GM10266 (cell line): ENCODE measurements at regions not wholly inside any gene's neighbourhood (a gene's known extent, or its start where the extent isn't known, plus 50 kb on each side); places are given as distances from the start of the nearest gene placed in this dataset.

Experiments
- DNase-seq: peaks from one replicate; pipeline ENCODE4 v3.0.0; 2012; ENCODE audit errors: extremely low spot score
- TF ChIP-seq, protein P1 (sequence below): IDR thresholded peaks from 2 replicates; pipeline ENCODE4 v1.5.1; 2012; ENCODE audit warnings: mild to moderate bottlenecking, low read depth; ENCODE audit not compliant: control insufficient read depth, insufficient read depth; ENCODE audit errors: missing control alignments

DNA sequence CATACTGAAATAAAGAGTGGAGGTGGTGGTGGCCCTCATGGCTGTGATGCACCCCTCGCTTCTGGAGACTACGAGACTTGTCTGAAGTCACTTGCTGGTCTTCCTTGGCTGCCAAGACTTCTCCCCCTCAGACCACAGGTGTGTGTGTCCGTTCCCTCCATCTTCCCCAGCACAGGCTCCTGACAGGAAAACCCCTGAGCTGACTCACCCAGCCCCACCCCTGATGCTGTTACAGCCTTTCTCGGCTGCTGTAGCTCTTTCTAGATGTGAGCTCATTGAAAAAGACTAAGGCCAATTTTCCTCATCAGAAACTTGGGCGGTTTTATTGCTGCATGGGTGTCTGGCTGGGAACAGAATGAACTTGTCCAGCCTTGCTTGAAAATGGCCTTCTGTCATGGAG lies 296.9 kb downstream of the TMEM114 start:
- no peak for DNase-seq
- TF ChIP-seq, protein P1, sequence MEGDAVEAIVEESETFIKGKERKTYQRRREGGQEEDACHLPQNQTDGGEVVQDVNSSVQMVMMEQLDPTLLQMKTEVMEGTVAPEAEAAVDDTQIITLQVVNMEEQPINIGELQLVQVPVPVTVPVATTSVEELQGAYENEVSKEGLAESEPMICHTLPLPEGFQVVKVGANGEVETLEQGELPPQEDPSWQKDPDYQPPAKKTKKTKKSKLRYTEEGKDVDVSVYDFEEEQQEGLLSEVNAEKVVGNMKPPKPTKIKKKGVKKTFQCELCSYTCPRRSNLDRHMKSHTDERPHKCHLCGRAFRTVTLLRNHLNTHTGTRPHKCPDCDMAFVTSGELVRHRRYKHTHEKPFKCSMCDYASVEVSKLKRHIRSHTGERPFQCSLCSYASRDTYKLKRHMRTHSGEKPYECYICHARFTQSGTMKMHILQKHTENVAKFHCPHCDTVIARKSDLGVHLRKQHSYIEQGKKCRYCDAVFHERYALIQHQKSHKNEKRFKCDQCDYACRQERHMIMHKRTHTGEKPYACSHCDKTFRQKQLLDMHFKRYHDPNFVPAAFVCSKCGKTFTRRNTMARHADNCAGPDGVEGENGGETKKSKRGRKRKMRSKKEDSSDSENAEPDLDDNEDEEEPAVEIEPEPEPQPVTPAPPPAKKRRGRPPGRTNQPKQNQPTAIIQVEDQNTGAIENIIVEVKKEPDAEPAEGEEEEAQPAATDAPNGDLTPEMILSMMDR = no peak

DNA sequence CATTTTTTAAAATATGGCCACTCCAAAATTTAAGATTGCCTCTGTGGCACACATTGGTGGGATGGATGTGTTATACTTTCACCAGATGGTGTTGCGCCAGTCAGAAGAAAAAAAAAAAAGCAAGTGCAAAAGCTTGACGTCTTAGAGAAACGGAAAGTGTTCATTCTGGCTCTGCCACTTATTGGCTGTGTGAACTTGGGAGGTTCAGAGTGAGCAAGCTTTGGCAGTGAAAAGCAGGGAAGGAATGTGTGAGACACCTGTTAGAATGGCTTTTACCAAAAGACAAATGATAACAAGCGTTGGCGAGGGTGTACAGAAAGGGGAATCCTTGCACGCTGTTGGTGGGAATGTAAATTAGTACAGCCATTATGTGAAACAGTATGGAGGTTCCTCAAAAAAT lies 298.0 kb downstream of the TMEM114 start:
- no peak for DNase-seq

DNA sequence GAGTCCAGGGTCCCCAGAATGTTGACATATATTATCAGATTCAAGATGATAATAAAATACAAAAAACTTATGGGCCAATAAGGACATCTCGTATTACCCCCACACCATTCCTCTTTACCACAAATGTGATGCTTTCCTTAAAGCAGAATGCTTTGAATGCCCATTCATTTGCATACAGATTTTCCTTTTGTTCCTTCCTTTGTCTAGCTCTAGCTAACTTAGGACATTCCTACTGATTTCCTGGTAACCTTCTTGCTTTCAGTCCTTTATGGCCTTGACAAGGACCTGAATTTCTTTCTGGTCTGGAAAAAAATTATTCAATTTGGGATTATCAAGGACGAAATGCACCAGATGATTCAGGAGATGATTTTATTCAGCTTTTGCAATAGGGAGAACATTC lies 304.0 kb downstream of the TMEM114 start:
- no peak for DNase-seq
- TF ChIP-seq, protein P1 = no peak

More for the DNA sequence above, 298.0 kb downstream of the TMEM114 start:
- TF ChIP-seq, protein P1 = no peak

DNA sequence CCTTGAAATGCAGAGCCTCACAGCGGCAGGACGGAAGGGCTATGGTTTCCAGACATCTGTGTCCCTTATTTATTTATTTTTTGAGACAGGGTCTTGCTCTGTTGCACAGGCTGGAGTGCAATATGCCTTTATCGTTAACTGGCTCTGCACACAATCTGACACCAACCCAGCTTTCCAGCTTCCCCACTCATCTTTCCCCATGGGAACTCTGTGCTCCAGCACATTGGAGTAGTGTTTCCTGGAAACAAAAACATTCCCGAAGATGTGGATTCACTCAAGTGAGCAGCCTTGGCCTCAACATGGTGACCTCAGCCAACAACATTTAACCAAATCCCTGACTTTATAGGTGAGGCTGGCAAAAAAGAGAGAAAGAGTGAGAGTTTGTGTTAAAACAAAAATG lies 307.1 kb downstream of the TMEM114 start:
- no peak for DNase-seq
- TF ChIP-seq, protein P1 = no peak

DNA sequence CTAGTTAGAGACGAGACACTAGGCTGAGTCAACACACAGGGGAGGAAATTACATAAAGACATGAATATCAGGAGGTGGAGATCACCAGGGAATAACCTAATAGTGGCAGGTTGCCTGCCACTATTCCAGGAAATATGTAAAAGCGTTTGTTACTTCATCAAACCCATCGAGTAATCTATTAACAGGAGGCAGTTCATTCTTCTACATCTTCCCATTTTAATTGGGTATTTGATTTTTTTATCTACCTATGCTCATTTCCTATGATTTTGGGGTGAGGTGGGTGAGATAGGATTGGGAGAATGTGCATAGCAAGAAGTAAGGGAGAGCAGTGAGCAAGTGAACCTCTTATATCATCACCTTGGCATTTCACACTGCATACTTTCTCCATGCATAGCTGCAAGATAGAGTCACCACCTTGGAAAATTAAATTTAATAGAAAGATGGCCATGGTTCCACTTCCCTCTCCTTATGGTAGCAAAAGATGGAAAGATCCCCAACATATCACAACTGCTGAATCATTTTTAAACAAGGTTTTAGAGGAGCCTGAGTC lies 312.2 kb downstream of the TMEM114 start:
- no peak for DNase-seq
- TF ChIP-seq, protein P1 = no peak

DNA sequence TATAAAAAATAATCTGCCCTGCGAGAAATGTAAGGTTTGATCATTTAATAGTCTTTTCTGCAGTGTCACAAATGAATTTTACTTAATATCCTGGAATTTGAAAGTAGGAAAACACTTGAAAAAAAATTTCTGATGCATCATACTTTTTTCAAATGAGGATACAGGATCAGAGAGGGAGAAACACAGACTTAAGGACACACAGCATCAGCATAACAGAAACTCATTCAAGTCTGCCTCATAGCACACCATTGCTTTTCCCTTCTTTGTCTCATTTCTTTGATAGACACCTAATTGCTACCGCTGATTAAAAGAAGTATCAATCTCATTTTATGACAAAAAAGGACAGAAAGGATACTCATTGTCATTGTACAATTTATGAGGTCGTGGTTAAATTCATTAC lies 319.0 kb downstream of the TMEM114 start:
- TF ChIP-seq, protein P1 = no peak
- DNase-seq = no peak

DNA sequence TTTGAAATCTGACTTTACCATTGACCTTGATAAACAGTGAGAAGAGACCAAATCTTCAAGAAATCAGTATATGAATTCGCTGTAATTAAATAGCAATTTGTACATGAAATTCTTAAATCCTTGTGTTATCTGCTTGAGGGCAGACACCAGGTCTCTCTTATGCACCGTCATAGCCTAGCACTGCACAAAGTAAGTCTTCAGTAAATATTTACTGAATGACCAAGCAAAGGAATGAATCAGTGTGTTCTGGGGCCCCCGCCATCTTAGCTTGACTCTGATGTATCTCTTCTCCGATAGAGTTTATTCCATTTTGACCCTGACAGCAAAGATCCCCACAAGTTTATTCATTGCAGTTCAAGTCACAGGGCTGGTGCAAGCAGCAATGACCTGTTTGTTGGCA lies 328.0 kb downstream of the TMEM114 start:
- TF ChIP-seq, protein P1 = no peak
- no peak for DNase-seq
